NCI-H345 (cell line): ENCODE measurements at regions not wholly inside any gene's neighbourhood (a gene's known extent, or its start where the extent isn't known, plus 50 kb on each side); places are given as distances from the start of the nearest gene placed in this dataset.

Source experiments
- DNase-seq: peaks from one replicate; lab custom pipeline; 2025; lab: John Stamatoyannopoulos, UW

GRCh38 chr3:77859156-77859555, 819.3 kb downstream of the ROBO2 start:
- no peak for DNase-seq

DNA sequence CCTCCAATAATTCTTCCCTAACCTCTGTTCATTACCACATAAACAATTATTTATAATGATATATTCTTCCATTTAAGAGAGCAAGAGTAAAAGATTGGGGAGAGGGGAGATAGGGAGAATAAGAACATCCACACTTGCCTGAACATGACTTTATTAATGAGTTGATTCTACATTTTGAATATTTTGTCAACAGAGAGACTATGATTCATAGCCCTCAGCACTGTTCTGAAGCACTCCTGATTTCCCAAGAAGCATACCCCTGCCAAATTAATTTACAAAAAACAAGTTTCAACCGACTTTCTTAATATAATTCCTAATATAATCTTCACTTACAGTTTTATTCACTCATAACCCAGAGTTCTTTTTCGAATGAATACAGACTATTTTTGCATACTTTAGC, 828.8 kb downstream of the ROBO2 start:
- no peak for DNase-seq

DNA sequence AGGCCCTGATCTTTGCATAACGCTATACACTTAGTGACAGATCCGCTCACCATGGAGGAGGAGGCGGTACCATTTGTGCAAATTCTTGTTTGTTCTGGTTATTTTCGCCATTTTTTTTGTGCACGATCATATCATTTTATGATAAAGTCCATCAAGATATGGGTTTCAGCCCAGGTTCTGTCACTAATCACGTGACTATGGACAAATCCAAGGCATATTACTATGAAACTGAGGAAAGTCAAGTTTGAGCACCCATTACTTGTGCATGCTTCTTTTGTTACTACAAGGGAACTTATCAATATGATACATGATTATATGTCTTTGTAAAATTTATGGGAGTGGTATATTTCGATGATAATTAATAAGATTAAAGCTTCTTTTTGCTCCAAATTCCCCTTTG, 829.5 kb downstream of the ROBO2 start:
- DNase-seq: no peak

GRCh38 chr3:77871436-77871835, 831.5 kb downstream of the ROBO2 start:
- DNase-seq: no peak

GRCh38 chr3:77873598-77873997, 833.7 kb downstream of the ROBO2 start:
- DNase-seq: no peak

DNA sequence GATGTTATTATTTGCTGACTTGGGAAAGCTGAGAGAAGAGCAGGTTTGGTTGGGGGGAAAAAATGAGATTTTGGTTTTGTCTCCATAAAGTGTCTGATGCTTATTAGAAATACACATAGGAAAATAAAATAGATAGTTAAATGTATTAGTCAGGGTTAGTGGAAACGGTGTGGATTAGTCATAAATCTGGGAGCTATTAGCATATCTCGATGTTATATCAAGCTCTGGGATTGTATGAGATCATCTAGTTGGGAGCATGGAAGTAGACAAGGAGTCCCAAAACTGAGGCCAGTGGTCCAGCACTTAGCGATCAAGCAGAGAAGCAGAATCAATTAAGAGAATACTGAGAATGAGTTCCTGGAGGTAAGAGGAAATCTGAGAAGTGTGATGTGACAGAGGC, 845.5 kb downstream of the ROBO2 start:
- no peak for DNase-seq

GRCh38 chr3:77887611-77888010, 847.7 kb downstream of the ROBO2 start:
- no peak for DNase-seq

DNA sequence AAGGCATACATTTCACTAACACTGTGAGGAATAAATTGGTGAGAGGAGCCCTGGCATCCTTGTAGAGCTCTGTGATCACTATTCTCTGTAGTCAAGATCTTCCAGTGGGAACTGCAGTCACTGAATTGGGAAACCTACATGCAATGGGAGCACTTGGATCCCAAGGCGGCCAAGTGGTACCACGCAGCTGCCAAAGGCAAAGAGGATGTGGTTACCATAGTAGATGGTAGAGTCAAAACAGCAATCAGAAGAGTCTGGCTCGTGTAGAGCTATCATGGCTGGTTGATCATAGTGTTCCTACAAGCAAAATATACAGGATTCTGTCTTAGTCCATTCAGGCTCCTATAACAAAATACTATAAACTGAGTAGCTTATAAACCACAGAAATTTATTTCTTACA, 849.7 kb downstream of the ROBO2 start:
- no peak for DNase-seq

DNA sequence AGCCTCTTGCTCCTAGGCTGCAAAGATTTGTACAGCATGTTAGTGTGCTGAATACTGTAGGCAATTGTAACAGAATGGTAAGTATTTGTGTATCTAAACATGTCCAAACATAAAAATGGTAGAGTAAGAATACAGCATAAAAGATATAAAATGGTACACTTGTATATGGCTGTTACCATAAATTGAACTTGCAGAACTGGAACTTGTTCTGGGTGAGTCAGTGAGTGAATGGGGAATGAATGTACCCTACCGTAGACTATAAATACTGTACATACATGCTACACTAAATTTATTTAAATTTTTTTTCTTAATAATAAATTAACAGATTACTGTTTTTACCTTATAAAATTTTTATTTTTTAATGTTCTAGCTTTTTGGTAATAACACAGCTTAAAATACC, 858.7 kb downstream of the ROBO2 start:
- no peak for DNase-seq

DNA sequence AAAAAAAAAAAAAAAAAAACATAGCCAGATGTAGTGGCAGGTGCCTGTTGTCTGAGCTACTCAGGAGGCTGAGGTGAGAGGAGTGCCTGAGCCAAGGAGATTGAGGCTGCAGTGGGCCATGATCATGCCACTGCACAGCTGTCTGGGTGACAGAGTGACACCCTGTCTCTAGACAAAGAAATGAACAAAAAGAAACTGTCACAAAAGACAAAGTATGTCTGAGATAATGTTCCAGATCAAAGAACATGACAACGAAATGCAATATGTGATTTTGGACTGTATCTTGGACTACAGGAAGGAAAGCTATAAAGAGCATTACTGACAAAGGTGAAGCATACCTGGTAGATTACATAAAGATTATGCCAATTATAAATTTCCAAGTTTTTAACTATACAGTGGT, 862.8 kb downstream of the ROBO2 start:
- DNase-seq: no peak

- no peak for DNase-seq
Observed at GRCh38 chr3:77906102-77906709, 866.3 kb downstream of the ROBO2 start.

GRCh38 chr3:77913524-77914174, 873.8 kb downstream of the ROBO2 start:
- no peak for DNase-seq

DNA sequence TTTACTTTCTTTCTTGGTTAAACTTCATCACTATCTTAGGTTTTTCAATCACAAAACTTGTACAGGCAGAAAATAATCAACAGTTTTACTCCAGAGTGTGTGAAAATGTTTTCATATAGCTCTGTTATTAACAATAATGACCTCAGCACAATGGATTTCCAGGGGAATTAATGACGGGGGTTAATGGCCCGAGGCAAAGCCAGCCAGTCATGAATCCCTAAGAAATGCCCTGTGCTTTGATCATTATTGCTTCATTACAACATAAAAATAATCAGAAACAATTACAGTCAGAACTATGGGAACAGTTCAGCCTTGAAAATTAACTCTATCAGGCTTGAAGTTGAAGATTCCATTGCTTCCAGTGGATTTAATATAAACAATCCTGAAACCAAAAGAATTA, 875.4 kb downstream of the ROBO2 start:
- no peak for DNase-seq

GRCh38 chr3:77917225-77917624, 877.3 kb downstream of the ROBO2 start:
- DNase-seq: no peak

- DNase-seq: no peak
Observed at GRCh38 chr3:77919244-77919643, 879.3 kb downstream of the ROBO2 start.

DNA sequence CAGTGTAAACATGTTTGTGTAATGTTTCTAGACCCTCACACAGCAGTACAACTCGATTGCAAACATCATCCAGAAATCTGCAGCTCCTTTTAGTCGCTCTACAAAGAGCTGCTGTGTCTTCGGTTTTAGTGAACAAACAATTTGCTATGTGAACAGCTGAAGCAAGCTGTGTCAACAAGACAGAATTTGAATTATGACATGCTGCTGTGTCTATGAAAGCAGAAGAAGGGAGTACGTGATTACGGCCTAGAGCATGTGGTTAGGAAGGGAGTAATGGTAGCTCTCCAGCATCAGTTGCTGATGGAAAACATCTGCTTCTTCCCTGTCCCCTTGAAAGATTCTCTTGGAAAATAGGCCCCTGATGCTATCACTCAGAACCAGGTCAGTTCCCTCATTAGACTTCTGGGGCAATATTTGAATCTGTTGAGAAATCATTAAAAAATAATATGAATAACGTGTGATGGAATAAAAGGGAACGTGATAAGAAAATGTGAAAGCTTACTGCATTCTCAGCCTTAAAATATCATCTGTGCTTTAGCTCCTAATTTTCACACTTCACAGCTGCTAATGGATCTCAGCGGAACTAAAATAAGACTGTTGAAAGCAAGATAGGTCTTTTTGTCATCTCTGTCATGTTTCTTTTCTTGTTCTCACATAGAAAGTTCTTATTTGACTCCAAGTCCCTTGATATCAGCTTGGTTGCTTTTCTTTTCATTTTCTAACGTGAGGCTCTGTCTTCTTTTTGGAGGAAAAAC, 891.5 kb downstream of the ROBO2 start:
- peak; percentile 76 for DNase-seq

GRCh38 chr3:77932926-77933325, 893.0 kb downstream of the ROBO2 start:
- DNase-seq: no peak

- DNase-seq: no peak
Observed at GRCh38 chr3:77933926-77934325, 894.0 kb downstream of the ROBO2 start.

DNA sequence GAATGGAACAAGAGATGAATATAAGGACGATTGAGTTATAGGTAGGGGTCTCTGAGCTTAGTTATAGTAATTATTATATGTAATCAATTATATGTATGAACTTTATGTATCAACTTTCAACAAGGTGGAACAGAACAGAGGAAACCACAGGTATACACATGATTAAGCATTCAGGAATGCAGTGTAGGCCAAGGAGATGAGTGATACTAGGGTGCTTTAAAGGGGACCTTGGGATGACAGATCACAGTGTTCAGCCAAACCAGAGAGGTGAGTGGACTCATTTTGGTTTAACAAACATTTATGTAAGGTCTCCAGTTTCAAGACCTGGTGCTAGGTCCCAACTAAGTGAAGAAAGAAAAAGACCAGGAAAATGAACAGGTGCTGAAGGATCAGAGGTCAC, 895.5 kb downstream of the ROBO2 start:
- no peak for DNase-seq

DNA sequence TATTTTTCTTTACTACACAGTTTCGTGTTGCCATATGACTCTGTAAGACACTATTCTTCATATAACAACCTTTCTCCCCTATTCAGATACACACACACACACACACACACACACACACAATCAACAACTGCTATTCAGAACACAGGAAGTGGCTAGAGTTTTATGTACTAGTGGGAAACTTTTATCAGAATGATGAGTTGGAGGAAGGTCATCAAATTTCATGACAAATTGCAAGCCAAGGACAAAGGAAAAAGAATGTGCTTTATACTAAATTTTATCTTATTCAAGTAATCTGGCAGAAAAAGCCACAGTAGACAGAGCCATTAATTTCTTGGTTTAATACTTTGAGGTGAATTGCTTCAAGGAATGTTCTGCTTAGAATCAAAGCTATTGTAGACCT, 899.8 kb downstream of the ROBO2 start:
- DNase-seq: no peak

- DNase-seq: no peak
Observed at GRCh38 chr3:77943598-77943997, 903.7 kb downstream of the ROBO2 start.

DNA sequence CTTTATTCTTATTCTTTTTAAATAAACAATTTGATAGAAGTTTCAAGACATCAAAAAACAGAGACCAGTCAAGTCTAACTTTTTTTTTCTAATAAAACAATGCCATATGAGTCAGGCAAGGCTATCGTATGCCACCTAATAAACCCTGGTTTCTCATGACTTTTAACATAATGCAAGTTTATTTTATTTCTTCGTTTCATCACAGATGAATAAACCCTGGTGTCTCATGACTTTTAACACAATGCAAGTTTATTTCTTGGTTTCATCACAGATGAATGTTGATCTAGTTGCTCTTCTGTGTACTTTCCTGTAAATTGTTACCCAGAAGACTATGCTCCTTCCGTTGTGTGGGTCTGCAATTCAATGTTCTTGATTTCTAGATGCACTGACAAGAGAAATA, 905.4 kb downstream of the ROBO2 start:
- no peak for DNase-seq

GRCh38 chr3:77947671-77948070, 907.8 kb downstream of the ROBO2 start:
- no peak for DNase-seq

GRCh38 chr3:77967621-77968020, 927.7 kb downstream of the ROBO2 start:
- no peak for DNase-seq
